CD4-positive, alpha-beta T cell treated with Interleukin-12 subunit alpha and Interleukin-12 subunit beta, for 1 hour (primary cell): ENCODE measurements at regions not wholly inside any gene's neighbourhood (a gene's known extent, or its start where the extent isn't known, plus 50 kb on each side); places are given as distances from the start of the nearest gene placed in this dataset.
"Not testable (repeated sequence)": the region's sequence is repeated elsewhere in the genome, so short reads cannot be mapped to it uniquely, and the experiment has no call there.

Source experiments
- DNase-seq: peaks from one replicate; pipeline ENCODE4 v3.0.0-alpha.2; 2020

DNA sequence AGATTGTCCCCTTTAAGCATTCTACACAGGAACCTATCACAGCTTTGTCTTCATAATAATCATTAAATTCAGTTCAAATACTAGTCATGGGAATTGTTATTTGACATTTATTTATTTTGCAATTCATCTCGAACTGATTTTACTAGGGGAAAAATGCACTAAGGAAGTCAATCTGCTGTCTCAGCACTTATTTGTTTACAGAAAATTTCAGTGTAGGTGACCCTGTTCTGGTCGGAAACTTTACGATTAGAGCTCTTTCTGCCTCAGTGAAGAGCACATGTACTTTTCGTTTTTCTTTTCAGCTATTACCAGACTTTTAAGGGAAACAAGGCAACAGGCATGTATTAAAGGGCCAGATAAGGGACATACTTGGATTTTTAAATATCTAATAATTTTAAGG is 1405.7 kb upstream of the ZEB2 start:
- no peak for DNase-seq

DNA sequence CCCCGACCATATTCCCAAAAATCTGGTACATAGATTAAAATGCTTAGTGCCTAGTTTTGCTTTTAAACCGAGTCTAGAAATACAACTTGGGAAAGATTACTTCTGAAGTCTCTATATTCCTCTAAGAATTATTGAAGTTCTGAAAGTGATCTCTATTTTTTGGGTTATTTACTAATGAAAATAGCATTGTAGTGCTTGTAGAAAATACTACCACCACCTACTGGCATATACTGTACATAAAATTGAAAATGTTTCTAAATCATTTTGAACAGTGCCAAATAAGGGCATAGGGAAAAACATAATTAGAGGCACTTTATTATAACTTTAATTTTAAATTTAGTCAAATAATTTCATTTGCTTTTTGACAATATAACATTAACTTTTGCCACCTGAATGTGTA is 1399.6 kb upstream of the ZEB2 start:
- DNase-seq = no peak

DNA sequence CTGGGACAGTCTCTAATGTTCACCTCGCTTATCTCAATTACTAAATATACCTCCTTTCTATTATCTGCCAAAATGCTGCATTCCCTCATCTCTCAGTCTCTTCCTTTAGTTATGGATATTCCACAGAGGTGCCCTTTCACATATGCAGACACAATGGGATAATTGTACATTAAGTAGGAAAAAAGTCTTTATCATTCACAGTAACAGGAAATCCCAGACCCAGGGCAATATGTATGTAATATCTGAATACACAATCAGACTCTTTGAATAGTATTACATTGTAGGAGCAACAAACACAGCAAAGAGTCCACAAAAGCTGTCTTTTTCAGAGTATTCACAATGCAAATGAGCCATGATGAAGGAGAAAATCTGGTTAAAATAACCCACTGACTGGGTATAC is 1399.0 kb upstream of the ZEB2 start:
- no peak for DNase-seq

DNA sequence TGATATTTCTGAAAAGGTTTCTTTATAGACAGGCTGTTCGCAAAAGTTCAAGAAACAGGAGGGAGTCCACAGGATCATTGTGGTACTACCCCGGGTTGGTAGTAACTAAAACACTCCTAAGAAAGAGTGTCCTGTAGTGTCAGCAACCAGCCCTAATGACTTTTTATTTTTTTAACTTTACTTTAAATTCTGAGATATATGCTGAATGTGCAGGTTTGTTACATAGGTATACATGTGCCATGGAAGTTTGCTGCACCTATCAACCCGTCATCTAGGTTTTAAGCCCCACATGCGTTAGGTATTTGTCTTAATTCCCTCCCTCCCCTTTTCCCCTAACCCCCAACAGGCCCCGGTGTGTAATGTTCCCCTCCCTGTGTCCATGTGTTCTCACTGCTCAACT is 1396.9 kb upstream of the ZEB2 start:
- DNase-seq = no peak

DNA sequence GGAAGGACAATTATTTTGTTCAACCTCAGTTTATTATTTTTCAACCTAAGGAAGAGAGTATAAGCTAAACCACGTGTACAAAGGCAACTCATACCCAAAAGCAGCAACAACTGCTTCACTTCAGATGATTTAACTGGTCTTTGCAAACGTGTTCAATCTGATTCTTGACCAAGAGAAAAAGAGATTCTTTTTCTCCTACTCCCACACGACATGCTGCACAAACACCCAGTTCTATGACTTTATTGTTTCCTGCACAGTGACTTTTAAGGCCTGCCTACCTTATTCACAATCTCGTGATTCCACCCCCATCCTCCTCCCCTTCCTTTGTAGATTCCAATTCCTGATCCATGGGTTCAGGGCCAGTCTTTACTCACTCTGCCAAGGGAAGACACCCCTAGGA is 1394.8 kb upstream of the ZEB2 start:
- DNase-seq = no peak

DNA sequence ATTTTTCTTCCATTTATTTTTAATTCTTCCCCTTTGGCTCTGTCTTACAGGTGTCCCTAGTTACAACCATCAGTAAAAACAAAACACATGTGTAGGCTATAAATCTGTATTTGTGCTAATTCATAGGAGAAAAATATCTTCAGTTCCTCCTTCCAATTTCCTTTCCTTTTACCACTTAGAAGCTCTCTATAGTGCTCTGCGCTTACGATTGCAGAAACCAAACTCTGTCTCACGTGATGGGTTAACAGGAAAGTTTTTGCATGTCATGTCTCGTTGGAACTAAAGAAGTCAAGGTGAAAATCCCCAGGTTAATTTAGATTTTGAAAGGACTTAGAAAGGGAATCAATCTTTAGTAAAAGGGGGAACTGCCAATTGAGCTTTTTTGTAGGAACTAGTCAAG is 1390.5 kb upstream of the ZEB2 start:
- no peak for DNase-seq

DNA sequence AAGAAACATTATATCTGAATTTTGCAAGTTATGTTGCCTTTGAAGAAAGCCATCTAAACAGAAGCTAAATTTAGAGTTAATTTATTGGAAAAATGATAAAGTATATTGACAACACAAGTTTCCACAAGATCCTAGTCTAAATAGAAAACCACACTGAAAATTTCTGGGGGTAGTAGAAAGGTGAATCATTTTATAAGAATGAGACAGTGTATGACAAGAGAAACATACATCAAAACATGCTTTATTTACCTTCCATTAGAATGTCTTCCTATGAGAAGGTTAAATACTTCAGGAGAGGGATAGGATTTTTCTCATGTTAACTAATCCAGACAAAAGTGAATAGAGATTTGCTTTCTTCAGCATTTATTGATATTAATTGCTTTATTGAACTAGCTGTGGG is 1389.8 kb upstream of the ZEB2 start:
- DNase-seq = no peak

DNA sequence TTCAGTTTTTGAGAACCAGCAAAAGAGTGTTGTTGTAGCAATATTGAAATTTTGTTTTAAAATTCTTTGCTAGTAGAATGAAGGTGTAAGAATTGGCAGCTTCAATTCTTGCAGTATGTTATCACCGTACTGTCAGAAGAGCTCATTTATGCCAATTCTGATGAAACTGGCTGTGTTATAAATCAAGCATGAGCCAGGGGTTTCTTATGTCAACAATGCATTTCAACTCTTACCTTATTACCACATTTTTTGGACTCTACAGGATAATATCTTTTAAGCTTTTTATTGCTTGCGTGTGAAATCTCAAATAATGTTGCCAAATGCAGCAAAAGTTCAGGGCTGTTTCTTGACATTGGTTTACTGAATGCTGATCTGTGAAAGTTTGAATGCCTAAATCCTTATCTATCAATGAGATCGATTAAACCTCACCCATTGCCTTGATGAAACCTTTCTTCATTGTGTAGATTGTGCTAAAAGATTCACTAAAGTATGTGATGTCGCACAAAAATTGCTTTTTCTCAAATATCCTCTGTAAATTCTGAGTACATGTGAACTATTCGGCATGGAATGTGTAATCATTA is 1389.3 kb upstream of the ZEB2 start:
- DNase-seq = no peak

DNA sequence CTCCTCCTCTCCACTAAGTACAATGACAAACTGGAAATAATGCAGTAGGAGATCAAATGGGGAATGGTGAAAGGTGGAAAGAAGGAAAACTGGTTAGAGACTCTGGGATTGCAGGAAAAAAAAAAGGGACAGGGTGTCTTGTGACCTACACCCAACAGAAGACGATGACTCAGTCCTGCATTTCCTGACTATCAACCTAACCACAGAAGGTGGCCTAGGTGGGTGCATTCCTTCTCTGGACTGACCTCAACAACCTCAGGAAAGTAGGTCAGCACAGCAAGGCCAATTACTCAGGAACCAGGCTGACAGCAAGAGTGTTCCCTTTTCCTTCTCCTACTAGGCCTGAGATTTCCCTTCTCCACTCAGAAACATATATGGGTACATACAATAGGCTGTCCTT is 1386.4 kb upstream of the ZEB2 start:
- no peak for DNase-seq

DNA sequence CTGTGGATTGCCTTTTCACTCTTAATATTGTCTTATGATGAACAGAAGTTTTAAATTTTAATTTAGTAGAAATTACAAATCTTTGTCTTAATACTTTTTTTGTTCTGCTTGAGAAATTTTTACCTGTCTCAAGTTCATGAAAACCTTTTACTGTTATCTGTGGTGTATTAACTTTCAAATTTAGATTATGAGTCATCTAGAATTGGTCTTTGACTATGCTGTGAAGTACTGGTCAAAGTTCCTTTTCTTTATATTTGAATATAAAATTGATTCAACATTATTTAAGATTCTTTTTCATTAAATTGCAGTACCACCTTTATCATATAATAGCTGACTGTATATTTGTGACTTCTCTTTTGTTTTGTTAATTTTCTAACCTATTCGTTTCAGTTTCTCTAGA is 1385.5 kb upstream of the ZEB2 start:
- no peak for DNase-seq

DNA sequence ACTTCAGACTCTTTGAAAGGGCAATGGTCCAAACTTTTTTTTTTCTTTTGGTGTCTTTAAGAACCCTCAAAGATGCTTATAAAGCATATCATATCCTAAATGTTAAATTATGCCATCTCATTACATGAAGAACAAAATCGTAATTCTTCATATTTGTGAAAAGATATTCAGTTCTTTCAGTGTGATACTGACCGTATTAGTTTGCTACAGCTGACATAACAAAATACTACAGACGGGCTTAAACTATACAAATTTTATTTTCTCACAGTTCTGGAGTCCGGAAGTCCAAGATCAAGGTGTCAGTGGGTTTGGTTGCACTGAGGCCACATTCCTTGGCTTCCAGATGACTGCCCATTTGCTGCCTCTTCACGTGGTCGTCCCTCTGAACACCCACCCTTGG is 1377.2 kb upstream of the ZEB2 start:
- DNase-seq = no peak

DNA sequence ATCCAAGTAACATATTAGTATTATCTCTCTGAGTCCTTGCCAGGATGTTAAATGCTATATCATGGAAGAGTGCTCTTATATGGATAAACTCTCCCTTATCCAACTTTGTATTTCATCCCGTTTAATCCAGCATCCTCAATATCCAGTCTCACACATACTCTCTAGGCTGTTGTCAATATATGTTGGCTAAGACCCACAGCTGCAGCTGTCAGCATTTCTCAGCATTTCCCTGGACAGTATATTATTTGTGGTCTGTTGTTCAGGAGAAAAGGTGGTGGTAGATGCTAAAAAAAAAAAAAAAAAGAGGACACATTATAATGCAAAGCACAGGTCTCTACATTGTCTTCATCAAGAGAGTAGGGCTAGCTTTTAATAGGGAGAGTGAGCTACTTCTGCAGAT is 1368.0 kb upstream of the ZEB2 start:
- no peak for DNase-seq

DNA sequence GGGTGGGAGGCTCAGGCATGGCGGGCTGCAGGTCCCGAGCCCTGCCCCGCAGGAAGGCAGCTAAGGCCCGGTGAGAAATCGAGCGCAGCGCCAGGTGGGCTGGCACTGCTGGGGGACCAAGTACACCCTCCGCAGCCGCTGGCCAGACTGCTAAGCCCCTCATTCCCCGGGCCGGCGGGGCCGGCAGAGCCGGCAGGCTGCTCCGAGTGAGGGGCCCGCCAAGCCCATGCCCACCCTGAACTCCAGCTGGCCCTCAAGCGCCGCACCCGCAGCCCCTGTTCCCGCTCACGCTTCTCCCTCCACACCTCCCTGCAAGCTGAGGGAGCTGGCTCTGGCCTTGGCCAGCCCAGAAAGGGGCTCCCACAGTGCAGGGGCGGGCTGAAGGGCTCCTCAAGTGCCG is 1361.1 kb upstream of the ZEB2 start:
- DNase-seq = not testable (repeated sequence)

DNA sequence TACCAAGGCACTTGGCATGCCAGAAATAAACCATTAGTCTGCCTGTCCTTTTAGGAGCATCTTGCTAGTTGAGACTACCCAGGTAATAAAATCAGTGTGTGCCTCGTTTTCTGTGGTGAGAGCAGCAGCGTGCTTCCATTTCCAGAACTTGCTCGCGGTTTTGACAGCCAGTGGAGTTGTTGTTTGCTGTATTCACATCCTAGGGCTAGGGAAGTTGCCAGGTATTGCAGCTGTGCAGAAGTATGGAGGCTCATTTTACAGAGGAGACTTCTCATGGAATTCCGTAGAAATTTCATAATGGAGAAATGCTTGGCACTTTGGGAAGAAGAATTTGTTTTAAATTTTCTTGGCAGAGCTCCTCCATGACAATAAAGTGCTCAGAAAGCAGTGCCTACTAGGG is 1355.1 kb upstream of the ZEB2 start:
- DNase-seq = no peak

DNA sequence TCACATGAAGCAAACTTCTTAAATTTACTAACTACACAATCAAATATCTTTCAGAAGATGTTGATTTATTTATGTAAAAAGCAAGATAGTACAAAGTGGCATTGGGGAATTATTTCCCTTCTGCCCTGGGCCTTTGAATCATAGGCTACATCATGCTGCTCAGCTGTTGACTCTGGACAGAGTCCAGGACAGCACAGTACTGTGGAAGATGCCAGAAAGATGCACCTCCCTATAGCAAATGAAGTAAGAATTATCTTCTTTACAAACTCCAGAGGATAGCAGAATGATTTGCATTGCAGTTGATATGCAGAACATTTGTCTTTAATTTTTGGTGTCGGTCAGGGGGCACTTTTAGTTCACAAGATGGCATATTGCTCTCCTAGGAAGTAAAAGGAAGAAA is 1354.5 kb upstream of the ZEB2 start:
- DNase-seq = no peak

DNA sequence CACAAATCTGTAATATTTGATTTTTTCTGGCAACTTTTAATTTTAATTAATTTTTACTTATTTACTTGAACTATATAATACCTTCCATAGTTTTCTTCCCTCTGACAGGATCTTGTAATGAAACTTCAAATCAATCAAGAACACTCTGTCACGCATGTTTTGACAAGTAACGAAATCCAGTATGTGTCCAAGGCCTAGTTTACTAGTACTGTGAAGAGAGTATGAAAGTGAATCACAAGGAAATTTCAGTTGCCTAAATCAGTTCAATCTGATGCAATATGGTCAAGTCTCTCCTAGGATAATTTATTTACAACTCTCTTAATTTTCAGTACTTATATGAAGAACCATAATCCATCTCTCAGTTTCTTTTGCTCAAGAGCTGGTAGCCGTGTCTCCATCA is 1344.6 kb upstream of the ZEB2 start:
- no peak for DNase-seq

DNA sequence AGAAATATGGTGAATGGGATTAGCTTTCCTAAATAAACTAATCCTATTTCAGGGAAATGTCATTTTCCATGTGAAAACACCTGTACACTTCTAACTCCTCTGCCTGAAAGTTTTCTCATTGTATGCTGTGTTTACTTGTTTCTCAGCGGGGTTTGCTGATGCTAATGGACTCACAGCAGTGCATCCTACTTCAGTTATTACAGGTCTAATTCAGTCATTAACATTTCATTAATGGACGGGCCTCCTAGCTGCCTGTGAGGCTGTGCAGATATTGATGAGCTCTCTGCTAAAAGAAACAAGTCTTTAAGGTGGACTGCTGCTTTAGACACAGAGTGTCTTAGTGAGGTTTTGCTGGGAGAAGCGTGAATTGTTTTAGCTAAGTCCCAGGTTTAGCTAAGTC is 1342.0 kb upstream of the ZEB2 start:
- no peak for DNase-seq

DNA sequence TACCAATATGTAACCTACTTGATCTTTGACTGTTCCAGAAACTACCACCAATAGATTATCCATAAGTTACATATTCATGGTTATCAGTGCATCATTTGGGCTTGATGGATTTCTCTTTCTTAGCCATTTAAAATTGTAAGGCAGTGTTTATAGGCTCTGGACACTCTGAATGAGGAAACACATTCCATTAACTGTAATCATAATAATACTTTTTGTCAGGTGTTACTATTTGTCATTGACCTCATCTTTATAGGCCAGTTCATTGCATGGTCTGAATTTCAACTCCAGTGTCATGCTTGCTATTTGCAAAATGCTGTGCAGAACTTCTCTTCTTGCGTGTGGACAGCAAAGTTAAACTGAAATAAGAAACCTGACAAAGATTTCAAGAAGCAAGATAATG is 1340.2 kb upstream of the ZEB2 start:
- no peak for DNase-seq

DNA sequence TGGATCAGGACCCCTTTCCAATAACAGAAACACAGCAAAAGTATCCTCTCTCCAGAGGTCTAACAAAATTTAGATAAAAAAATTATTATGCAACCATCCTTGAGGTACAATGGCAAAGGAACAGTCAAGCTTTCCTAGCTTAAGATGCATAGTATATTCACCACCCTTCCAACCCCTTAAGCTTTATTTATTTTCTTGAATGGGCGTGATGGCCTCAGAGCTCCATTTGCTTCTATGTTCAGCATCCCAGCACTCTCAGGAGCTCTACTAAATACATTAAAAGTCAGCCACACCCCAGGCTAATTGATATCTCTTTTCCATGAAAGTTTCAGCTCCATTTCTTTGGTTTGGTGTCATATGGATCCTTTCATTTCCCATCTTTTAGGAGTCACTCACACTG is 1335.2 kb upstream of the ZEB2 start:
- no peak for DNase-seq

DNA sequence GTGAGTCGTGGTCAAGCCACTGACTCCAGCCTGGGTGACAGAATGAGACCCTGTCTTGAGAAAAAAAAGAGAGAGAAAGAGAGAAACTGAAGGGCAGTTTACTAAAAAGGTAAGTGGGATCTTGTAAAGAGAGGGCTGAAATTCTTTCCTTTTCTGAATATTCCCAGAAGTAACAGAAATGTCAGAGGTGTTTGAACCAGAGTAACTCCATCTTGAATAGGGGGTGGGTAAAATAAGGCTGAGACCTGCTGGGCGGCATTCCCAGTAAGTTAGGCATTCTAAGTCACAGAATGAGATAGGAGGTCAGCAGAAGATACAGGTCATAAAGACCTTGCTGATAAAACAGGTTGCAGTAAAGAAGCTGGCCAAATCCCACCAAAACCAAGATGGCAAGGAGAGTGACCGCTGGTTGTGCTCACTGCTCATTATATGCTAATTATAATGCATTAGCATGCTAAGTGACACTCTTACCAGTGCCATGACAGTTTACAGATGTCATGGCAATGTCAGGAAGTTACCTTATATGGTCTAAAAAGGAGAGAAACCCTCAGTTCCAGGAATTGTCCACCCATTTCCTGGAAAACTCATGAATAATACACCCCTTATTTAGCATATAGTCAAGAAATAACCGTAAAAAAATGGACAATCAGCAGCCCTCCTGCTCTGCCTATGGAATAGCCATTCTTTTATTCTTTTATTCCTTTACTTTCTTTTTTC is 1334.3 kb upstream of the ZEB2 start:
- DNase-seq = no peak

DNA sequence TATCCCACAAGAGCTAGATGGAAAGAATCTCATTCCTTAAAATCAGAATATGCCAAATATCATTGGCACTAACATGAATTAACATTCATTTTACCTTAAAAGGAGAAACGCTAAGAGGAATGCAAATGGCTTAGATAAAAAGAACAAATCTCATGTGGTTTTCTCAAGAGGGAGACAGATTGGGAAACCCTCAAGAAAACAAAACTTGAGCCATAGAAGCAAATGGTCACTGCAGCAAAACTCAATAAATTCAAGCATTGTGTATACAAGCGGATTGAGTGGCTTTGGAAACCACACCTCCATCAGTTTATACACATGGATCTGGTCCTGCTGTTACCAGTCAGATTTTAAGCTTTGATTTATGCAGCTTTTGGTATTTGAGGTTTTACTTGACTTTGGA is 1331.8 kb upstream of the ZEB2 start:
- no peak for DNase-seq

DNA sequence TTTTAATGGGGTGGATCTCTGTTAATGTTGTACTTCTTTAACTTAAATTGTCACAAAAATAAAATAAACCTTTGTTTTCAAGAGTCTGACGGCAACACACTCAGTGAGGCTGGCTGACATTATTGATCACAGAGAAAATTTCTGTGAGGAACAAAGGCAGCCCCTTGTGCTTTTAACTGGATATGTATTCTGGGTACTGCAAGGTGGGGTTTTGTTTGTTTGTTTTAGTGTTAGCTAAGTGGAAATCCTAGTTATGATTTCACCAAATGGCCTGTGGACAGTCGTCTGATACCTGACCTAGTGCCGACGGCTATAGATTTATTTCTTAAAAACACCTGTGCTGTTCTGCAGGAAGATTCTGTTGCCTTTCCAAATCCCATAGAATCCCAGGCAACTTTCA is 1329.5 kb upstream of the ZEB2 start:
- no peak for DNase-seq

DNA sequence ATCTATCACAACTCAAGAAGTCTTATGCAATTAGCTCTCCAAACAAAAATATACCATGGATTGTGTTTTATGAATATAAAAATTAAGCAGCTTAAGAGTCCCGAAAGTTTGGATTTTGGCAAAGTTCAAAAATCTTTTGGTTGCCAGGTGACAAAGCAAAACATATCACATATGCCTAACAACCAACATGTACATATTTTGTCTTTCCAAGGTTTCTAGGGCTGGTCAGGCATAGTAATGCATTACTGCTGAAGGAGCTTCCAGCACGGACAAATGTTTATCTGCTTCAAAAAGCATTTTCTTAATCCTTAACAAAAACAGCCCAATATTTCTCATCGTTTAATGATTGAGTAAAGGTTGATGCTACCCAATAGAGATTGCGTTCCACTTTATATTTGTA is 1327.1 kb upstream of the ZEB2 start:
- no peak for DNase-seq

DNA sequence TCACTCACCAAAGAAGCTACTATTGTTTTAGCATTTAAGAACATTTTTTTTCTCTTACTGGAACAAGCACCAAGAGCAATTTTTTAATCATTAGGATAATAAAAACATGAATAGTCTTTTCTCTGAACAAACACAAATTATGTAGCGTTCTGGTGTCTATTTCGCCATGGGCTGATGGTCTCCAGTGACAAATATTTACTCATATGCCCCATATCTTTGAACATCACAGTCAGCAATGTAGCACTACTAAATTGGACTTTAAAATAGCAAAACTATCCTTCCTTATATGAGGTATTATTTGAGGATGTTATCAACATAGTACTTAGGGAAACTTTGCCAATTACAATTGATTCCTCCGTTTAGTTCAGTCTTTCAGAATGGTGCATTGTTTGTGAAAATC is 1326.0 kb upstream of the ZEB2 start:
- no peak for DNase-seq

DNA sequence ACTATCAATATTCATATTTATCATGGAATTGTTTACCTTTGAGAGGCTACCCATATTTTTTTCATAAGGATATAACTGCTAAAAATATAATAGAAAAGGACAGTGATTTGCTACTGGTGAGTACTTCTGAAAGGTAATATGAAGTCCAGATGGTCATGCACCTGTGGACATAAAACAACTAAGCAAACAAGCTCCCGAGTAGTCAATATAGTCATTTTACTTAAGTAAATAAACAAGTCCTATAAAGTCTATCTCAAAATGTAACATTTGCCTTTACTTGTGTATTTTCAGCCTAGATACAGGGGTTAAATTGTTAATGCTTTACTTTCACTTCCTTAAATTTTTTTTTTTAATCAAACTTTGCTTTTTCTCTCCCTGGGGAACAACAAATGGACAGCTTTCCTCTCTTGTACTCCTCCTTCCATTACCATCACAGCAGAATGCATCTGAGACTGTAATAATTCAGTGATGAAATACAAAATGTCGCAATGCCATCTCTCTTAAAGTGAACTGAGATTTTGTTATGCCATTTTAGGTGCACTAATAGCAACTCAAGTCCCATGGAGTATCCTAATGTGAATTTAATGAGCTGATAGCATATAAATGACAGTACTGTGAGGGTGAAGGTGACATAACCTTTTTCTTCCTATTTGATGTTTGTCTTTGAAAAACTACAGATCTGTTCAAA is 1325.4 kb upstream of the ZEB2 start:
- no peak for DNase-seq
